SK-N-SH (cell line): ENCODE measurements at regions not wholly inside any gene's neighbourhood (a gene's known extent, or its start where the extent isn't known, plus 50 kb on each side); places are given as distances from the start of the nearest gene placed in this dataset.
"Not testable (repeated sequence)": the region's sequence is repeated elsewhere in the genome, so short reads cannot be mapped to it uniquely, and the experiment has no call there.

Experiments used
- CTCF ChIA-PET: fragments of 300-600, 350-600 bp; formaldehyde crosslinking; extraction: SDS; loops from one replicate; lab custom pipeline; 2021; lab: Yijun Ruan, JAX
- POLR2A ChIA-PET: fragments of 350-600 bp; sonication (Branson Sonifier 250); formaldehyde crosslinking; extraction: SDS; loops from one replicate; lab custom pipeline; 2020; ENCODE audit warnings: antibody characterized with exemption, inconsistent platforms; lab: Yijun Ruan, JAX
- DNase-seq: peaks from one replicate; pipeline ENCODE4 v3.0.0; 2012
- H2AFZ ChIP-seq: fragments of 200-600 bp; sonication (generic); 2 replicates; pipeline ENCODE4 v1.8.1; 2016; ENCODE audit warnings: antibody characterized with exemption, mild to moderate bottlenecking, low read depth
- H3F3A ChIP-seq: fragments of 200-600 bp; sonication (generic); replicated peaks from 2 replicates; pipeline ENCODE3; 2016; ENCODE audit warnings: antibody characterized with exemption, mild to moderate bottlenecking; ENCODE audit not compliant: insufficient read depth
- H3K27ac ChIP-seq, 2 experiments: fragments of 200-500 bp in 1 of 2; fragments of 200-600 bp in 1 of 2; sonication (Bioruptor generic) in 1 of 2; sonication (generic), shearing (Covaris generic) in 1 of 2; 2 replicates each; pipeline versions ENCODE4 v1.5.1 to v1.6.1; 2014 to 2016; ENCODE audit warnings: low read depth in 2 of 2, inconsistent platforms in 1 of 2, low read length in 1 of 2, mild to moderate bottlenecking in 1 of 2, mixed read lengths in 1 of 2
- H3K27me3 ChIP-seq: fragments of 200-600 bp; sonication (generic), shearing (Covaris generic); 2 replicates; pipeline ENCODE4 v1.6.1; 2016; ENCODE audit warnings: mixed run types; ENCODE audit not compliant: insufficient read depth
- H3K36me3 ChIP-seq, 2 experiments: fragments of 200-500 bp in 1 of 2; fragments of 200-600 bp in 1 of 2; sonication (Bioruptor generic) in 1 of 2; sonication (generic) in 1 of 2; replicated peaks in 1 of 2; 2 replicates each; pipeline versions ENCODE3 to v1.5.1; 2014 to 2016; ENCODE audit warnings: low read length in 1 of 2, mild to moderate bottlenecking in 1 of 2; ENCODE audit not compliant: insufficient read depth in 2 of 2, control insufficient read depth in 1 of 2
- H3K4me1 ChIP-seq, 2 experiments: fragments of 200-500 bp in 1 of 2; fragments of 200-600 bp in 1 of 2; sonication (Bioruptor generic) in 1 of 2; sonication (generic), shearing (Covaris generic) in 1 of 2; 2 replicates each; pipeline versions ENCODE4 v1.5.1 to v1.6.1; 2014 to 2016; ENCODE audit warnings: low read depth in 1 of 2, low read length in 1 of 2, mixed run types in 1 of 2; ENCODE audit not compliant: insufficient read depth in 2 of 2, control insufficient read depth in 1 of 2
- H3K4me2 ChIP-seq: fragments of 200-600 bp; sonication (generic), shearing (Covaris generic); 2 replicates; pipeline ENCODE4 v1.6.1; 2017; ENCODE audit warnings: mixed run types
- H3K4me3 ChIP-seq, 2 experiments: fragments of 200-500 bp in 1 of 2; fragments of 200-600 bp in 1 of 2; sonication (Bioruptor generic) in 1 of 2; sonication (generic), shearing (Covaris generic) in 1 of 2; 2 replicates each; pipeline versions ENCODE4 v1.5.1 to v1.8.1; 2014 to 2016; ENCODE audit warnings: low read depth in 2 of 2, inconsistent platforms in 1 of 2, low read length in 1 of 2, mild to moderate bottlenecking in 1 of 2, mixed read lengths in 1 of 2, moderate library complexity in 1 of 2
- H3K79me2 ChIP-seq: fragments of 200-600 bp; sonication (generic); 2 replicates; pipeline ENCODE4 v1.8.1; 2017; ENCODE audit warnings: mild to moderate bottlenecking; ENCODE audit not compliant: insufficient read depth
- H3K9ac ChIP-seq: fragments of 200-600 bp; sonication (generic); 2 replicates; pipeline ENCODE4 v1.6.1; 2017; ENCODE audit warnings: mixed run types
- H3K9me2 ChIP-seq: fragments of 200-600 bp; sonication (generic); 2 replicates; pipeline ENCODE4 v1.6.1; 2017; ENCODE audit warnings: mixed run types
- H3K9me3 ChIP-seq: fragments of 200-600 bp; sonication (generic); 2 replicates; pipeline ENCODE4 v1.6.1; 2017; ENCODE audit warnings: mixed run types, mild to moderate bottlenecking, moderate library complexity
- H4K20me1 ChIP-seq: fragments of 200-600 bp; sonication (generic); 2 replicates; pipeline ENCODE4 v1.6.1; 2017; ENCODE audit warnings: mild to moderate bottlenecking, mixed run types; ENCODE audit not compliant: insufficient read depth
- ELF1 ChIP-seq: IDR thresholded peaks from 2 replicates; pipeline ENCODE4 v1.4.0; 2012
- EP300 ChIP-seq, 2 experiments: IDR thresholded peaks; 2 replicates each; pipeline versions ENCODE4 v1.4.0 to v1.6.1; 2012; ENCODE audit warnings: borderline replicate concordance in 1 of 2, low read depth in 1 of 2, low read length in 1 of 2
- FOSL2 ChIP-seq: IDR thresholded peaks from 2 replicates; pipeline ENCODE4 v1.4.0; 2012; ENCODE audit warnings: low read depth, mild to moderate bottlenecking, moderate library complexity, borderline replicate concordance
- FOXJ3 ChIP-seq: sonication (generic); formaldehyde crosslinking; IDR thresholded peaks from 2 replicates; pipeline ENCODE4 v1.5.1; 2020; ENCODE audit warnings: mild to moderate bottlenecking, missing genetic modification reagents
- GABPA ChIP-seq: IDR thresholded peaks from 2 replicates; pipeline ENCODE4 v1.4.0; 2012; ENCODE audit warnings: low read depth, mild to moderate bottlenecking
- GATA2 ChIP-seq: sonication (generic); formaldehyde crosslinking; IDR thresholded peaks from 2 replicates; pipeline ENCODE4 v1.5.0; 2020; ENCODE audit warnings: mild to moderate bottlenecking, missing genetic modification reagents
- IRF3 ChIP-seq: fragments of 150-350 bp; IDR thresholded peaks from 2 replicates; pipeline ENCODE4 v1.6.1; 2016; ENCODE audit warnings: mild to moderate bottlenecking, low read depth, low read length
- MXI1 ChIP-seq: IDR thresholded peaks from 2 replicates; pipeline ENCODE4 v1.6.1; 2012; ENCODE audit warnings: mild to moderate bottlenecking, low read depth, low read length, improper control_type of control experiment
- POLR2AphosphoS5 ChIP-seq: IDR thresholded peaks from 2 replicates; pipeline ENCODE4 v1.6.1; 2012; ENCODE audit warnings: low read depth, low read length
- RAD21 ChIP-seq: IDR thresholded peaks from 2 replicates; pipeline ENCODE4 v1.6.1; 2012; ENCODE audit warnings: mild to moderate bottlenecking, low read length
- RCOR1 ChIP-seq: fragments of 150-350 bp; IDR thresholded peaks from 2 replicates; pipeline ENCODE4 v1.6.1; 2017; ENCODE audit warnings: antibody characterized with exemption, low read length
- REST ChIP-seq: IDR thresholded peaks from 2 replicates; pipeline ENCODE4 v1.6.1; 2012; ENCODE audit warnings: mild to moderate bottlenecking, low read depth, low read length, moderate library complexity
- SMC3 ChIP-seq: IDR thresholded peaks from 2 replicates; pipeline ENCODE4 v1.6.1; 2012; ENCODE audit warnings: low read depth, low read length, improper control_type of control experiment
- TAF1 ChIP-seq: IDR thresholded peaks from 2 replicates; pipeline ENCODE4 v1.6.1; 2012; ENCODE audit warnings: low read depth, mild to moderate bottlenecking, low read length, moderate library complexity, borderline replicate concordance
- WGBS: methylation state at CpG from one replicate; pipeline ENCODE4 v1.1.6; 2017; ENCODE audit warnings: low lambda C conversion rate; 5-methylcytosine and 5-hydroxymethylcytosine counted together

GRCh38 chr3:102946445-102946844 is 511.6 kb downstream of the ZPLD1 start:
- CTCF ChIA-PET, H2AFZ ChIP-seq, H3K9me3 ChIP-seq, DNase-seq, H3K27me3 ChIP-seq, H3K4me2 ChIP-seq, H3K36me3 ChIP-seq, H3F3A ChIP-seq, POLR2A ChIA-PET, H3K4me3 ChIP-seq, H3K4me1 ChIP-seq, H4K20me1 ChIP-seq, H3K79me2 ChIP-seq, H3K9ac ChIP-seq, H3K27ac ChIP-seq, H3K9me2 ChIP-seq: not testable (repeated sequence)
- WGBS = 81% methylated on average over 10 of the region's 10 CpGs

GRCh38 chr3:102972350-102972749 is 537.5 kb downstream of the ZPLD1 start:
- H3K79me2 ChIP-seq = no peaks in the 10 kb centered on the region
- no peak overlapping the region for H3K4me3 ChIP-seq
- no peaks in the 10 kb centered on the region for H4K20me1 ChIP-seq
- H3K9me3 ChIP-seq = no peaks in the 10 kb centered on the region
- no peak overlapping the region for H3K27ac ChIP-seq
- no peak overlapping the region for H3K4me2 ChIP-seq
- no peaks in the 10 kb centered on the region for H3F3A ChIP-seq
- POLR2A ChIA-PET = no interaction called here
- no peaks in the 10 kb centered on the region; the same call in 1 of the 2 replicates for H3K9me2 ChIP-seq
- no peaks in the 10 kb centered on the region for H3K36me3 ChIP-seq
- no peak overlapping the region for H3K9ac ChIP-seq
- no peak for DNase-seq
- TF ChIP-seq EP300 (IDR thresholded peaks at IDR 0.05; ENCODE audit: borderline replicate concordance in 1 of 2, low read depth in 1 of 2, low read length in 1 of 2) (no peak), MXI1 (no peak), GATA2 (no peak), ELF1 (no peak), POLR2AphosphoS5 (no peak), IRF3 (no peak), RCOR1 (no peak), REST (no peak), FOSL2 (no peak), GABPA (no peak), FOXJ3 (CRISPR knock-in tag) (no peak), RAD21 (no peak), TAF1 (no peak), SMC3 (no peak)
- H3K27me3 ChIP-seq = no peaks in the 10 kb centered on the region
- CTCF ChIA-PET = no interaction called here
- no peak overlapping the region for H2AFZ ChIP-seq
- H3K4me1 ChIP-seq = no peaks in the 10 kb centered on the region; a peak in 1 of 4 replicates
